GM18505 (cell line): ENCODE measurements at regions not wholly inside any gene's neighbourhood (a gene's known extent, or its start where the extent isn't known, plus 50 kb on each side); places are given as distances from the start of the nearest gene placed in this dataset.

Experiments
- ATAC-seq: cut with Tn5 transposase; IDR thresholded peaks from one replicate; pipeline ENCODE4 v1.9.1; 2021; ENCODE audit not compliant: unreplicated experiment
- POLR2A ChIP-seq: IDR thresholded peaks from 4 replicates; pipeline ENCODE4 v1.6.1; 2011; ENCODE audit warnings: borderline replicate concordance; ENCODE audit not compliant: insufficient read depth, insufficient read length; ENCODE audit errors: extremely low read depth

DNA sequence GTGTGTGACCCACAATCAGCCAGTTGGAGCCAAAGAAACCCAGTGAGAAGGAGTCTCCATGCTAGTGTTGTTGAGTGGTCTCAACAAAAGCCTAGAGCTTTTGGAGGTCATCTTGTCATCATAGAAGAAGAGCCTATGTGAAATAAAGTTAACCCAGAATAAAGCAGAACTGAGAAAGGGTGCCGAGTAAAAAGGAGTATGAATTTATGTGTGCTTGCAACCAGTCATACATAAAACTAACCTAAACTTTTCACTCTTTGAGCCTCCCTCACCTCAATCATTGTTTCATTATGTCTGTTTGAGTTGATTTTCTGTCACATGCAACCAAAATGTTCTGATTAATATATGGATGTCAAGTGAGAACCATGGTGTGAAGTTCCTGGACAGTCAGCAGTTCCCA, 599.3 kb upstream of the ZEB2 start:
- ATAC-seq: peak; percentile 84

GRCh38 chr2:145116834-145117725, 597.2 kb upstream of the ZEB2 start:
- TF ChIP-seq POLR2A: no peak
- no peak for ATAC-seq

More for the DNA sequence above, 599.3 kb upstream of the ZEB2 start:
- TF ChIP-seq POLR2A: no peak

DNA sequence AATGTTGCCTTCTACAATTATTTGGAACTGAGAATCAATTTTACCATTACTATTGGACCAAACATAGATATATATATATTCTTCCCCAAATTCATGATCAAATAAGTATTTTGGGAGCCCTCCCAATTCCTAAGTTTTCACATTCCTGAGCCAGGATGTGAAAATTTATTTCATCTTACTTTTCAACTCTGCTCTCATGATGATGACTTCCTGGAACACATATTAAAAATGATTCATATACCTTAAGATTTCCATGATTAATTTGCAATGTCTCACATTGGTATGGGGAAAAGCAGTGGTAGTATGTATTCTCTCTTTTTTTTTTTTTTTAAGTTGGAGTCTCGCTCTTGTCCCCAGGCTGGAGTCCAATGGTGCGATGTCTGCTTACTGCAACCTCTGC, 596.1 kb upstream of the ZEB2 start:
- no peak for TF ChIP-seq POLR2A
- ATAC-seq: no peak

DNA sequence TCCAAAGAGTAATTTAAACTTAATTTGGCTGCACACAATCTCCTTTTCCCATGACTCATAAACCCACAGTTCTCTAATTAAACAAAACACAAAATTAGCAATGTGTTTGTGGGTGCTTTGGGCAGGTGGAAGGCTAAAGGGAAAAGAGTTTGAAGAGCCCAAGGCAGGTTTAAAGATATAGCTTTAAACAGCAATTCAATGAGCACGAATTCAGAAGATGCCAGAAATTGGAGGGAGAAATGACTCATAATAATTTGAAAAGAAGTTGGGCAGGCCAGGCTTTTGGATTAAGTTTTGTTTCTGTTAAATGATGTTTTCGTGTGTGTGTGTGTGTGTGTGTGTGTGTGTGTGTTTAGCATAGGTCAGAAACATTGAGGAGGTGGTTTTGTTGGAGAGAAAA, 594.8 kb upstream of the ZEB2 start:
- TF ChIP-seq POLR2A: no peak
- ATAC-seq: no peak

GRCh38 chr2:145112467-145112866, 592.5 kb upstream of the ZEB2 start:
- TF ChIP-seq POLR2A: no peak
- ATAC-seq: no peak

GRCh38 chr2:145110668-145111356, 590.9 kb upstream of the ZEB2 start:
- no peak for TF ChIP-seq POLR2A
- ATAC-seq: no peak

- no peak for TF ChIP-seq POLR2A
- no peak for ATAC-seq
Observed at GRCh38 chr2:145108959-145109710, 589.2 kb upstream of the ZEB2 start.

DNA sequence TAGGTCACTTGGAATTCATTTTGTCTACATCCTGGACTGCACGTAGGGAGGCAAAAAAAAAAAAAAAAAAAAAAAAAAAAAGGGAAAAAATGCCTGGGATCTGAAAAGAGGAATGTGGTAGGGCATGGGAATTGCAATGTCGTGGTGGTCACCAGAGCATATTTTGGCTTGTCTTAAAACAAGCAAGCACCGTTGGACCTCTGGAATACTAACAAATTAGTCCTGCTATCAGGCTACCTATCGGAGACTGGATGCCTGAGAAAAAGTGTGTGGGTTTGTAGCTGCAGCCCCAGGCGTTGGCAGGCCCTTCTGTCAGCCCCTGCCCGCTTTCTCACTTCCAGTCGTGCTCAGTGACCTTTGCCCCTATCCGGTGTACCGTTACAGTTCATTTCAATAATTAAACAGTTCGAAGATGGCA, 588.5 kb upstream of the ZEB2 start:
- TF ChIP-seq POLR2A: no peak
- ATAC-seq: no peak

DNA sequence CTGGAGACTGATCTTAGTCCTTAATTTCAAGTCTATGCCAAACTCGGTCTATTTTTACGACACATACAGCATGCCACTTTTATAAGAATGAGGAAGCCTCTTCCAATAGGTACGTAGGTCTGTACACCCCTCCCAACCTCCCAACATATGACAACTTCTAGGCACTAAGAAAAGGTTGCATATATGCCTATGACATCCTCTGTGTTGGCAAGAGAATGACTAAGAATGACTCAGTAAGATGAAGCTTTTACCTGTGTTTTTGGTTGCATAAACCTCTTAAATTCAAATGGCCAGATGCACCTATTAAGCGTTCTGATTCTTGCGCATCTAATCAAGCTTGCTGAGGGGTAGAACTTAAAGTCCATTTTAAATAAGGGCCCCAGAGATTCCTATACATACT, 586.4 kb upstream of the ZEB2 start:
- no peak for TF ChIP-seq POLR2A
- ATAC-seq: no peak

DNA sequence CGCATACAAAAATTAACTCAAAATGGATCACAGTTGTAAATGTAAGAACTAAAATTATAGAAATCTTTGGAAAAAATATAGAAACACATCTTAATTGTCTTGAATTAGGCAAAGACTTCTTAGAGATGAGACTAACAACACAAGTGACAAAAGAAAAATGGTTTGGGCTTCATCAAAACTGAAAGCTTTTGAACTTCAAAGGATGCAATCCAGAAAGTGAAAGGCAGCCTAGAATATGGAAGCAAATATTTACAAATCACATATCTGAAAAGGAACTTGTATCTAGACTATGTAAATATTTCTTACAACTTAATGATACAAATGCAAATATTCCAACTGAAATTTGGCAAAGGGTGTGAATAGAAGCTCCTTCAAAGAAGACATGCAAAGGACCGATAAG, 582.8 kb upstream of the ZEB2 start:
- no peak for TF ChIP-seq POLR2A
- ATAC-seq: no peak

DNA sequence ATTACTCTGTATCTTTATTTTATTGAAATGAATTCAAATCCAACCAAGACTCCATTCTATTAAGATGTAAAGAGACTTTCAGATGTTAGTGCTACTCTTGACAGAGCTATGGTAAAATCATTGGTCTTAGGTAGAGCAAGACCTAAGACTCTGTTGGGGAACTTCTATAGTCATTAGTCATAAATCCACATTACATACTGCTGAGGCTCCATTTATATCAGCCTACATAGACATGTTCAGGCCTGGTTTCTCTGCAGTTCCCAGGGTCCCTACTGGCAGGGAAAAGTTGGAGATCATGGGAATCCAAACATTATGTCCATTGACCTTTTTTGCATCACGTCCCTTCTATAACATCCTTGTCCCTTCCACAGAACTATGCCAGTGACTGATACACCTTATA, 580.4 kb upstream of the ZEB2 start:
- no peak for ATAC-seq
- no peak for TF ChIP-seq POLR2A

DNA sequence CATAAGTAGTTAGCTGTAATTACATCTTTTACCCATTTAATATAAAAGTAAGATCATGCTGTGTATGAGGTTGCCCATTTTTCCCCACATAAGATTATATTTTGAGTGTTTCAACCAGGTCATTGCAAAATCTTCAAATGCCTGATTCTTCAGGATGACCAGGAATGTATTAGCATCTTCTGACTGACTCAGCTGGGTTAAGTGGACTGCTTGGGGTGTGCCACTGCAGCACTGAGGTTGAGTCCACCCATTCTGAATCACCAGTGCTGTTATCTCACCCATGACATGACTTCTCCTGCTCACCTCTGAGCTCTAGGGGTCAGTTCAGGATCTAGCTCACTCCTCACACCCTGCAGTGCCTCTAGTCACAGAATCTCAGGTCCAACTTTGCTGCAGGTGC, 576.7 kb upstream of the ZEB2 start:
- ATAC-seq: no peak
- TF ChIP-seq POLR2A: no peak

DNA sequence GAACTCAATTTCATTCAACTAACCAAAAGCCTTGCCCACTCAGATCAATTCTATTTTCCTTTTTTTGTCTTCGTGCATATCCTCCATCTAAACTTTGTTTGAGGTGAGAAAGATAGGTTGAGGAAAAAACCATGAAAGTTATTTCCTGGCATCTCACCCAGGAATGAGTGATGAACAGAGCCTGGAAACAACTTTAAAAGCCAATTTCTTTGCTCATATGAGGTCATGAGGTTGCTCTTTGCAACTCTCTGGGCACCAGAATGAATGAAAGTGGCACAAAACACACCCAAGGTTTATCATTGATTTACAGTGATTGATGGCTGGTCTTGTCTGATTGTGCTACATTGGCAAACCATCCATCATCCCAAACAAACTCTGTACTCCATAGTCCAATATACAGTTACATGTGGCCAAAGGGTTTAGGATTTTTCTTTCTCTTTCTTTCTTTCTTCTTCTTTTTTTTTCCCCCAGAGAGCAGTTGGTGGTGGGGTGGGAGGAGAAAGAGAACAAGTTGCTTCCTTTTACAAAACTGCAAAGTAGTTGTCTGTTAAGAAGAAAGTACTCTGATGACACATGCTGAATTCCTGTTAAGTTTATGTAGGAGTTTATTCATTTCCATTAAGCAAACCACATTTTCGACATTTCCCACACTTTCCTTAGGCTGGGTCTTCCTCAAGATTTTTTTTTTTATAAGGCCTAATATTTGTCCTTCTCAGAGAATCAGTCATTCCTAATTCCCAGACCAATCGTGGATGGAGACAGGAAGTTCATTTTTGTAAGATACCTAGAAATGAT, 575.9 kb upstream of the ZEB2 start:
- TF ChIP-seq POLR2A: no peak
- ATAC-seq: no peak
